WTC11 (cell line): ENCODE measurements at regions not wholly inside any gene's neighbourhood (a gene's known extent, or its start where the extent isn't known, plus 50 kb on each side); places are given as distances from the start of the nearest gene placed in this dataset.
"Not testable (repeated sequence)": the region's sequence is repeated elsewhere in the genome, so short reads cannot be mapped to it uniquely, and the experiment has no call there.

Source experiments
- ATAC-seq: fragments of 200-7000 bp; cut with Tn5 transposase; 2 replicates; pipeline ENCODE4 v1.10.0; 2021; ENCODE audit warnings: mild to moderate bottlenecking, moderate library complexity
- CTCF ChIA-PET: fragments of 300-600 bp; sonication (Branson Sonifier 250); formaldehyde crosslinking; loops from one replicate; lab custom pipeline; 2021; ENCODE audit warnings: antibody characterized with exemption; lab: Charles Lee
- POLR2A ChIA-PET: fragments of 350-600 bp; sonication (Branson Sonifier 250); formaldehyde crosslinking; loops from one replicate; lab custom pipeline; 2021; ENCODE audit warnings: antibody characterized with exemption; lab: Charles Lee
- DNase-seq: peaks from one replicate; pipeline ENCODE4 v3.0.0; 2021; ENCODE audit warnings: low spot score
- H3K27ac Mint-ChIP-seq: 2 replicates; pipeline ENCODE4 v1.8.0; 2021; ENCODE audit warnings: mixed read lengths
- H3K27me3 Mint-ChIP-seq: 2 replicates; pipeline ENCODE4 v1.8.0; 2021; ENCODE audit warnings: low read depth, mild to moderate bottlenecking, moderate library complexity, mixed read lengths
- H3K36me3 Mint-ChIP-seq: 2 replicates; pipeline ENCODE4 v1.8.0; 2021; ENCODE audit warnings: mixed read lengths
- H3K4me1 Mint-ChIP-seq: 2 replicates; pipeline ENCODE4 v1.8.0; 2022; ENCODE audit warnings: mixed read lengths
- H3K4me3 Mint-ChIP-seq: 2 replicates; pipeline ENCODE4 v1.8.0; 2021; ENCODE audit warnings: mild to moderate bottlenecking, moderate library complexity, mixed read lengths
- H3K9me3 Mint-ChIP-seq: 2 replicates; pipeline ENCODE4 v1.8.0; 2021; ENCODE audit warnings: mixed read lengths
- CBFB ChIP-seq: sonication (generic); formaldehyde crosslinking; IDR thresholded peaks from 2 replicates; pipeline ENCODE4 v1.8.1; 2022; ENCODE audit warnings: mild to moderate bottlenecking, low read depth, missing genetic modification reagents
- ELF4 ChIP-seq: sonication (generic); formaldehyde crosslinking; IDR thresholded peaks from 2 replicates; pipeline ENCODE4 v1.8.1; 2022; ENCODE audit warnings: low read depth, mild to moderate bottlenecking, moderate library complexity, missing genetic modification reagents
- ESRRA ChIP-seq: sonication (generic); formaldehyde crosslinking; IDR thresholded peaks from 2 replicates; pipeline ENCODE4 v1.8.1; 2022; ENCODE audit warnings: mild to moderate bottlenecking, missing genetic modification reagents, borderline replicate concordance
- TP53 ChIP-seq: sonication (generic); formaldehyde crosslinking; IDR thresholded peaks from 2 replicates; pipeline ENCODE4 v1.8.1; 2023; ENCODE audit warnings: mild to moderate bottlenecking, missing genetic modification reagents
- ZNF232 ChIP-seq: sonication (generic); formaldehyde crosslinking; IDR thresholded peaks from 2 replicates; pipeline ENCODE4 v1.8.0; 2022; ENCODE audit warnings: mild to moderate bottlenecking, missing genetic modification reagents
- ZNF263 ChIP-seq: sonication (generic); formaldehyde crosslinking; IDR thresholded peaks from 2 replicates; pipeline ENCODE4 v1.8.1; 2022; ENCODE audit warnings: low read depth, mild to moderate bottlenecking, moderate library complexity, missing genetic modification reagents
- ZNF396 ChIP-seq: fragments of 250-450 bp; sonication (Bioruptor Pico); IDR thresholded peaks from 2 replicates; pipeline ENCODE4 v1.8.0; 2021; ENCODE audit warnings: mild to moderate bottlenecking, moderate library complexity, borderline replicate concordance
- ZNF416 ChIP-seq: fragments of 250-450 bp; sonication (Bioruptor Pico); IDR thresholded peaks from 2 replicates; pipeline ENCODE4 v1.9.0; 2021; ENCODE audit warnings: mild to moderate bottlenecking, inconsistent platforms
- TF ChIP-seq, protein P1 (sequence below): sonication (generic); formaldehyde crosslinking; IDR thresholded peaks from 2 replicates; pipeline ENCODE4 v1.8.0; 2023; ENCODE audit warnings: missing genetic modification reagents, mild to moderate bottlenecking, borderline replicate concordance
- TF ChIP-seq, protein P2 (sequence below): fragments of 250-450 bp; sonication (Bioruptor Pico); IDR thresholded peaks from 2 replicates; pipeline ENCODE4 v1.8.0; 2021; ENCODE audit warnings: mild to moderate bottlenecking
- TF ChIP-seq, protein P3 (sequence below): fragments of 250-450 bp; sonication (Bioruptor Pico); IDR thresholded peaks from 2 replicates; pipeline ENCODE4 v1.9.0; 2021; ENCODE audit warnings: mild to moderate bottlenecking
- TF ChIP-seq, protein P4 (sequence below): sonication (generic); formaldehyde crosslinking; IDR thresholded peaks from 2 replicates; pipeline ENCODE4 v1.8.0; 2022; ENCODE audit warnings: mild to moderate bottlenecking, missing genetic modification reagents
- TF ChIP-seq, protein P5 (sequence below): sonication (generic); formaldehyde crosslinking; IDR thresholded peaks from 2 replicates; pipeline ENCODE4 v1.8.0; 2023; ENCODE audit warnings: missing genetic modification reagents
- TF ChIP-seq, protein P6 (sequence below): fragments of 250-450 bp; sonication (Bioruptor Pico); IDR thresholded peaks from 2 replicates; pipeline ENCODE4 v1.9.0; 2021; ENCODE audit warnings: moderate library complexity, mild to moderate bottlenecking, inconsistent platforms, borderline replicate concordance

DNA sequence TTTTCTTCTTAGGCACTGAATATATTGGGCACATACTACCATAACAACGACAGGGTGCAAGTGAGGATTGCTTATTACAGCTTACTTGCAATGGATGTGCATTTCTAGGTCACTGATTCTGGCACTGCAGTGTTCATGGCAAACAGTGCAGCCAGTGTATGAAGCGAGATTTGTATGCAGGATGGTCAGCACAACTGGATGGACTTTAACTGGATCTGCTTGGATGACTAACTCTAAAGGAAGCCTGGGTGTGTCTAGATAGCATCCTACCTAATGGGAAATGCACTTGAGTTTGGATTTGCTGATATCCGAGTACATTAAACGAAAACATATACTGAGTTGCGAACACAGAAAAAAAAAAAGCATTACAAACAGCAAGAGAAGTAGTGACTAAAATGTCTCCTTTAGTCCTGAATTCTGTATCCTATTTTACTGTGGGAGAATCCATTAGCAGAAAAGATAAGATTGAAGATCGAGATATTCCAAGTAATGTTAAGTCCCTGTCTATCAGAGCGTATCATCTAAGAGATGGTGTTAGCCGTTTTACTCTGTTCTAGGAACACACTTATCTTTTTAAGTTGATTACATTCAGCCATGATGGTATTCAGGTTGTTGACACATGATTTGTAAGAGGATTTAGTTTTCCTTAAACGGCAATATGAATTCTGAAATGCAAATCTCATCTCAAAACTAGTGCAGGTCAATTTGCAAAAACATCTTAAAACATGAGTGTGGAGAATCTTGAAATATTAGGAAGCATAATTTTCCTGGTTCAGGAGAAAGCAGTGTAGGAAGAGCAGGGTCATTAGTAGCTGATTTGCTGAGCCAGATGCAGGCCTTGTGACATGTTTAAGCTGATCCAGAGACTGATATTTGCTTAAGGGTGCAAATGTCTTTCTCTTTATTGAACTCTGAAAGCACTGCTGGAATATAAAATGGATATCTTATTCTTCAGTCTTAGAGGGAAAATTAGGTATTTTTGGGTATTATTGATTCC lies 142.6 kb upstream of the CPHXL start:
- CTCF ChIA-PET, result no interaction called here
- TF ChIP-seq ZNF263 (CRISPR knock-in tag), result no peak
- TF ChIP-seq, protein P1, sequence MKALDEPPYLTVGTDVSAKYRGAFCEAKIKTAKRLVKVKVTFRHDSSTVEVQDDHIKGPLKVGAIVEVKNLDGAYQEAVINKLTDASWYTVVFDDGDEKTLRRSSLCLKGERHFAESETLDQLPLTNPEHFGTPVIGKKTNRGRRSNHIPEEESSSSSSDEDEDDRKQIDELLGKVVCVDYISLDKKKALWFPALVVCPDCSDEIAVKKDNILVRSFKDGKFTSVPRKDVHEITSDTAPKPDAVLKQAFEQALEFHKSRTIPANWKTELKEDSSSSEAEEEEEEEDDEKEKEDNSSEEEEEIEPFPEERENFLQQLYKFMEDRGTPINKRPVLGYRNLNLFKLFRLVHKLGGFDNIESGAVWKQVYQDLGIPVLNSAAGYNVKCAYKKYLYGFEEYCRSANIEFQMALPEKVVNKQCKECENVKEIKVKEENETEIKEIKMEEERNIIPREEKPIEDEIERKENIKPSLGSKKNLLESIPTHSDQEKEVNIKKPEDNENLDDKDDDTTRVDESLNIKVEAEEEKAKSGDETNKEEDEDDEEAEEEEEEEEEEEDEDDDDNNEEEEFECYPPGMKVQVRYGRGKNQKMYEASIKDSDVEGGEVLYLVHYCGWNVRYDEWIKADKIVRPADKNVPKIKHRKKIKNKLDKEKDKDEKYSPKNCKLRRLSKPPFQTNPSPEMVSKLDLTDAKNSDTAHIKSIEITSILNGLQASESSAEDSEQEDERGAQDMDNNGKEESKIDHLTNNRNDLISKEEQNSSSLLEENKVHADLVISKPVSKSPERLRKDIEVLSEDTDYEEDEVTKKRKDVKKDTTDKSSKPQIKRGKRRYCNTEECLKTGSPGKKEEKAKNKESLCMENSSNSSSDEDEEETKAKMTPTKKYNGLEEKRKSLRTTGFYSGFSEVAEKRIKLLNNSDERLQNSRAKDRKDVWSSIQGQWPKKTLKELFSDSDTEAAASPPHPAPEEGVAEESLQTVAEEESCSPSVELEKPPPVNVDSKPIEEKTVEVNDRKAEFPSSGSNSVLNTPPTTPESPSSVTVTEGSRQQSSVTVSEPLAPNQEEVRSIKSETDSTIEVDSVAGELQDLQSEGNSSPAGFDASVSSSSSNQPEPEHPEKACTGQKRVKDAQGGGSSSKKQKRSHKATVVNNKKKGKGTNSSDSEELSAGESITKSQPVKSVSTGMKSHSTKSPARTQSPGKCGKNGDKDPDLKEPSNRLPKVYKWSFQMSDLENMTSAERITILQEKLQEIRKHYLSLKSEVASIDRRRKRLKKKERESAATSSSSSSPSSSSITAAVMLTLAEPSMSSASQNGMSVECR (CRISPR knock-in tag), result no peak
- no peak for TF ChIP-seq ESRRA (CRISPR knock-in tag)
- no peak for TF ChIP-seq TP53 (CRISPR knock-in tag)
- TF ChIP-seq, protein P2, sequence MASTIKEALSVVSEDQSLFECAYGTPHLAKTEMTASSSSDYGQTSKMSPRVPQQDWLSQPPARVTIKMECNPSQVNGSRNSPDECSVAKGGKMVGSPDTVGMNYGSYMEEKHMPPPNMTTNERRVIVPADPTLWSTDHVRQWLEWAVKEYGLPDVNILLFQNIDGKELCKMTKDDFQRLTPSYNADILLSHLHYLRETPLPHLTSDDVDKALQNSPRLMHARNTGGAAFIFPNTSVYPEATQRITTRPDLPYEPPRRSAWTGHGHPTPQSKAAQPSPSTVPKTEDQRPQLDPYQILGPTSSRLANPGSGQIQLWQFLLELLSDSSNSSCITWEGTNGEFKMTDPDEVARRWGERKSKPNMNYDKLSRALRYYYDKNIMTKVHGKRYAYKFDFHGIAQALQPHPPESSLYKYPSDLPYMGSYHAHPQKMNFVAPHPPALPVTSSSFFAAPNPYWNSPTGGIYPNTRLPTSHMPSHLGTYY, result no peak
- no peak for TF ChIP-seq ZNF232 (CRISPR knock-in tag)
- TF ChIP-seq, protein P3, sequence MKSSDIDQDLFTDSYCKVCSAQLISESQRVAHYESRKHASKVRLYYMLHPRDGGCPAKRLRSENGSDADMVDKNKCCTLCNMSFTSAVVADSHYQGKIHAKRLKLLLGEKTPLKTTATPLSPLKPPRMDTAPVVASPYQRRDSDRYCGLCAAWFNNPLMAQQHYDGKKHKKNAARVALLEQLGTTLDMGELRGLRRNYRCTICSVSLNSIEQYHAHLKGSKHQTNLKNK, result no peak
- TF ChIP-seq, protein P4, sequence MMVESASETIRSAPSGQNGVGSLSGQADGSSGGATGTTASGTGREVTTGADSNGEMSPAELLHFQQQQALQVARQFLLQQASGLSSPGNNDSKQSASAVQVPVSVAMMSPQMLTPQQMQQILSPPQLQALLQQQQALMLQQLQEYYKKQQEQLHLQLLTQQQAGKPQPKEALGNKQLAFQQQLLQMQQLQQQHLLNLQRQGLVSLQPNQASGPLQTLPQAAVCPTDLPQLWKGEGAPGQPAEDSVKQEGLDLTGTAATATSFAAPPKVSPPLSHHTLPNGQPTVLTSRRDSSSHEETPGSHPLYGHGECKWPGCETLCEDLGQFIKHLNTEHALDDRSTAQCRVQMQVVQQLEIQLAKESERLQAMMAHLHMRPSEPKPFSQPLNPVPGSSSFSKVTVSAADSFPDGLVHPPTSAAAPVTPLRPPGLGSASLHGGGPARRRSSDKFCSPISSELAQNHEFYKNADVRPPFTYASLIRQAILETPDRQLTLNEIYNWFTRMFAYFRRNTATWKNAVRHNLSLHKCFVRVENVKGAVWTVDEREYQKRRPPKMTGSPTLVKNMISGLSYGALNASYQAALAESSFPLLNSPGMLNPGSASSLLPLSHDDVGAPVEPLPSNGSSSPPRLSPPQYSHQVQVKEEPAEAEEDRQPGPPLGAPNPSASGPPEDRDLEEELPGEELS (CRISPR knock-in tag), result no peak
- no peak for TF ChIP-seq ZNF416 (CRISPR knock-in tag)
- no peak for TF ChIP-seq ZNF396 (CRISPR knock-in tag)
- TF ChIP-seq ELF4 (CRISPR knock-in tag), result no peak
- TF ChIP-seq, protein P5, sequence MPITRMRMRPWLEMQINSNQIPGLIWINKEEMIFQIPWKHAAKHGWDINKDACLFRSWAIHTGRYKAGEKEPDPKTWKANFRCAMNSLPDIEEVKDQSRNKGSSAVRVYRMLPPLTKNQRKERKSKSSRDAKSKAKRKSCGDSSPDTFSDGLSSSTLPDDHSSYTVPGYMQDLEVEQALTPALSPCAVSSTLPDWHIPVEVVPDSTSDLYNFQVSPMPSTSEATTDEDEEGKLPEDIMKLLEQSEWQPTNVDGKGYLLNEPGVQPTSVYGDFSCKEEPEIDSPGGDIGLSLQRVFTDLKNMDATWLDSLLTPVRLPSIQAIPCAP (CRISPR knock-in tag), result no peak
- no peak for TF ChIP-seq CBFB (CRISPR knock-in tag)
- TF ChIP-seq, protein P6, sequence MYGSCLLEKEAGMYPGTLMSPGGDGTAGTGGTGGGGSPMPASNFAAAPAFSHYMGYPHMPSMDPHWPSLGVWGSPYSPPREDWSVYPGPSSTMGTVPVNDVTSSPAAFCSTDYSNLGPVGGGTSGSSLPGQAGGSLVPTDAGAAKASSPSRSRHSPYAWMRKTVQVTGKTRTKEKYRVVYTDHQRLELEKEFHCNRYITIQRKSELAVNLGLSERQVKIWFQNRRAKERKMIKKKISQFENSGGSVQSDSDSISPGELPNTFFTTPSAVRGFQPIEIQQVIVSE (CRISPR knock-in tag), result no peak
- TF ChIP-seq, all 79 proteins: peak for 0
- peaks cover 46% of the 10 kb centered on the region for H3K9me3 Mint-ChIP-seq

DNA sequence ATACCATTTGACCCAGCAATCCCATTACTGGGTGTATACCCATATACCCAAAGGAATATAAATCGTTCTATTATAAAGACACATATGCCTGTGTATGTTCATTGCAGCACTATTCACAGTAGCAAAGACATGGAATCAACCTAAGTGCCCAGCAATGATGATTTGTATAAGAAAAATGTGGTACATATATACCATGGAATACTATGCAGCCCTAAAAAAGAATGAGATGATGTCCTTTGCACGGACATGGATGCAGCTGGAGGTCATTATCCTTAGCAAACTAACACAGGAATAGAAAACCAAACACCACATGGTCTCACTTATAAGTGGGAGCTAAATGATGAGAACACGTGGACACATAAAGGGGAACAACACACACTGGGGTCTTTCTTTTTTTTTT lies 155.0 kb upstream of the CPHXL start:
- H3K27ac Mint-ChIP-seq, CTCF ChIA-PET, H3K4me3 Mint-ChIP-seq, H3K4me1 Mint-ChIP-seq, POLR2A ChIA-PET, DNase-seq, ATAC-seq: not testable (repeated sequence)
- Mint-ChIP-seq H3K27me3 (peaks cover 20% of the 10 kb centered on the region), H3K9me3 (peaks cover 73% of the 10 kb centered on the region), H3K36me3 (peaks cover 16% of the 10 kb centered on the region)

More for the DNA sequence above, 142.6 kb upstream of the CPHXL start:
- H3K27ac Mint-ChIP-seq, result no peak overlapping the region
- POLR2A ChIA-PET, result no interaction called here
- DNase-seq, result no peak
- peaks cover 10% of the 10 kb centered on the region for H3K36me3 Mint-ChIP-seq
- no peak for ATAC-seq
- H3K4me1 Mint-ChIP-seq, result no peaks in the 10 kb centered on the region
- peaks cover 30% of the 10 kb centered on the region for H3K27me3 Mint-ChIP-seq
- H3K4me3 Mint-ChIP-seq, result no peak overlapping the region
